ENCODE measurements at regions not wholly inside any gene's neighbourhood (a gene's known extent, or its start where the extent isn't known, plus 50 kb on each side); places are given as distances from the start of the nearest gene placed in this dataset.
"Not testable (repeated sequence)": the region's sequence is repeated elsewhere in the genome, so short reads cannot be mapped to it uniquely, and the experiment has no call there.

DNA sequence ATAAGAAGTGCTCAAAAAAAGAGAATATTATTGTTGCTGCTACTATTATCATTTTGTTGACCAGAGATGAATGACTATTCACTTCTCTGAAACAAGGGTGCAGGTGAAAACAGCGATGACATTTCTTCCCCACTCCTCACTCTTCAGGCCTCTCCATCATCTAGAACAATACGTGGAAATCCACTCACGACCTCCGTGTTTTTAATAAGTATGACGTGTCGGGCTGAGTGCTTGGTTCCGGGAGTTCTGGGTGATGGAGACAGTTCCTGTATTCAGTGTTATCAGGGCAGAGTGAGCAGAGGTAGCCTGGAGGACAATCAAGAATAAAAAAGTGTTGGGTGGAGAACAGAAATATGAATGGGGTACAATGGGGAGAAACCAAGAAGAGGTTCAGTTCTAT, 130.0 kb upstream of the ZNF217 start:
- no peak for ATAC-seq (replicated peaks in 6 of 8)
- no peak overlapping the region for H3K4me3 ChIP-seq
- in situ Hi-C loops (cut with MboI; ENCODE audit: low pct_unique_long_range_greater_than_20kb in 2 of 9, low sequenced_read_pairs in 9 of 9, unreplicated experiment in 9 of 9): no loop called here
- H3K4me1 ChIP-seq (replicated peaks in 1 of 2): no peaks in the 10 kb centered on the region
- 89 to 100% (median 95%) methylated on average over 1 to 7 of the region's 7 CpGs; no CpG with 5 or more reads in 2 of the 10 experiments for WGBS, 10 experiments
- H3K27ac ChIP-seq: no peak overlapping the region

DNA sequence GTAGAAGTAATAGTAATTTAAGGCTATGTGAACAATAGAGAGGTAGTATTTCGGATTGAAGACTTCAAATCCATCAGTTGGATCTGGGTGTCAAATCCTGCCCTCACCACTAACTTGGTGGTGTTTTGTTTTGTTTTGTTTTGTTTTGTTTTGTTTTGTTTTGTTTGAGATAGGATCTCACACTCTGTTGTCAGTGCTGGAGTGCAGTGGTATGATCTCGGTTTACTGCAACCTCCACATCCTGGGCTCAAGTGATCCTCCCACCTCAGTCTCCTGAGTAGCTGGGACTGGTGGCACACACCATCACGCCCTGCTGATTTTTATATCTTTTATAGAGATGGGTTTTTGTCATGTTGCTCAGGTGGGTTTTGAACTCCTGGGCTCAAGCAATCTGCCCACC, 129.4 kb upstream of the ZNF217 start:
- WGBS, 10 experiments: 80 to 100% (median 100%) methylated on average over 1 to 2 of the region's 3 CpGs; no CpG with 5 or more reads in 3 of the 10 experiments
- H3K4me1 ChIP-seq (replicated peaks in 1 of 2): no peaks in the 10 kb centered on the region
- H3K27ac ChIP-seq: no peak overlapping the region
- no peak for ATAC-seq (replicated peaks in 6 of 8)
- H3K4me3 ChIP-seq: no peak overlapping the region
- in situ Hi-C loops (cut with MboI; ENCODE audit: low pct_unique_long_range_greater_than_20kb in 2 of 9, low sequenced_read_pairs in 9 of 9, unreplicated experiment in 9 of 9): no loop called here

DNA sequence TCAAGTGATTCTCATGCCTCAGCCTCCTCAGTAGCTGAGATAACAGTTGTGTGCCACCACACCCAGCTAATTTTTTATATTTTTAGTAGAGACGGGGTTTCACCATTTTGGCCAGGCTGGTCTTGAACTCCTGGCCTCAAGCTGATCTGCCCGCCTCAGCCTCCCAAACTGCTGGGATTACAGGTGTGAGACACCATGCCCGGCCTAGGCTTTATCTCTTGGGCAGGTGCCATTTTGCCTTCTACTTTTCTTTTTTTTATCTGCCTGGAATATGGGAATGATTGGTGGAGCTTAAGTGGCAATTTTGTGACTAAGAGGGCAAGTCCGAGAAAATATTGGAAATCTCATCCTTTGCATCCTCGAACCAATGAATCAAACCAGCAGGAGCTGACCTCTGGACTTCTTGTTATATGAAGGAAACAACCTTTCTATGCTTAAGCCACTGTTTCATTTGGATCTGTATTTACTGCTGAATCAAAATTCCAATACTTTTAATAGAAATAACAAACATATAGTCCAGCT, 128.9 kb upstream of the ZNF217 start:
- H3K4me3 ChIP-seq: no peak overlapping the region
- 67 to 100% (median 93%) methylated on average over 1 to 5 of the region's 5 CpGs; no CpG with 5 or more reads in 1 of the 10 experiments for WGBS, 10 experiments
- ATAC-seq (replicated peaks in 6 of 8): no peak
- in situ Hi-C loops (cut with MboI; ENCODE audit: low pct_unique_long_range_greater_than_20kb in 2 of 9, low sequenced_read_pairs in 9 of 9, unreplicated experiment in 9 of 9): no loop called here
- no peak overlapping the region for H3K27ac ChIP-seq
- no peaks in the 10 kb centered on the region for H3K4me1 ChIP-seq (replicated peaks in 1 of 2)

DNA sequence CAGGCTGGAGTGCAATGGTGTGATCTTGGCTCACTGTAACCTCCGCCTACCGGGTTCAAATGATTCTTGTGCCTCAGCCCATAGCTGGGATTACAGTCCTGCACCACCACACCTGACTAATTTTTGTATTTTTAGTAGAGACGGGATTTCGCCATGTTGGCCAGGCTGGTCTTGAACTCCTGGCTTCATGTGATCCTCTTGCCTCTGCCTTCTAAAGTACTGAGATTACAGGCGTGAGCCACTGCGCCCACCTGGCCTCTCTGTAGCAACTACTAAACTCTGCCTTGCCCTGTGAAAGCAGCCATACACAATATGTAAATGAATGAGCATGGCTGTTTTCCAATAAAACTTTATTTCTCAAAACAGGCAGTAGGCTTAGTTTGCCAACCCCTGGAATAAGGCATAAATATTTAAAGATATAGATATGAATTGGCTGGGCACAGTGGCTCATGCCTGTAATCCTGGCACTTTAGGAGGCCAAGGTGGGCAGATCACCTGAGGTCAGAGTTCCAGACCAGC, 127.9 kb upstream of the ZNF217 start:
- ATAC-seq (replicated peaks in 6 of 8); in situ Hi-C loops (cut with MboI; ENCODE audit: low pct_unique_long_range_greater_than_20kb in 2 of 9, low sequenced_read_pairs in 9 of 9, unreplicated experiment in 9 of 9); H3K4me3 ChIP-seq; H3K27ac ChIP-seq; H3K4me1 ChIP-seq (replicated peaks in 1 of 2): not testable (repeated sequence)
- WGBS, 10 experiments: 88 to 100% (median 96%) methylated on average over 1 to 5 of the region's 6 CpGs; no CpG with 5 or more reads in 2 of the 10 experiments

DNA sequence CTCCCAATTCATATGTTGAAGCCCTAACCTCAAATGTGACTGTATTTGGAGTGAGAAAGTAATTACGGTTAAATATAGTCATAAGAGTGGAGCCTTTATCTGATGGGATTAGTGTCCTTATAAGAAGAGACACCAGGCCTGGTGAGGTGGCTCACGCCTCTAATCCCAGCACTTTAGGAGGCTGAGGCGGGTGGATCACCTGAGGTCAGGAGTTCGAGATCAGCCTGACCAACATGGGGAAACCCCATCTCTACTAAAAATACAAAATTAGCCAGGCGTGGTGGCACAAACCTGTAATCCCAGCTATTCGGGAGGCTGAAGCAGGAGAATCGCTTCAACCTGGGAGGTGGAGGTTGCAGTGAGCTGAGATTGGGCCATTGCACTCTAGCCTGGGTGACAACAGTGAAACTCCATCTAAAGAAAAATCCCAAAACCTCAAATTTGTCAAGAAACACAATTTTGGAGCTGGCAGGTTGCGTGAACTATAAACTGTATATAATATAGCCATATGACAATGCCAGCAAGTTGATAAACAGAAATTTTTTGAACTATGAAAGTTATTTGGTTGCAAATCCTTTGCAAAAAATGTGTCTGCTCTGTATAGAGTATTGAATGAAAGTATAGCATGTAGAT, 125.6 kb upstream of the ZNF217 start:
- in situ Hi-C loops (cut with MboI; ENCODE audit: low pct_unique_long_range_greater_than_20kb in 2 of 9, low sequenced_read_pairs in 9 of 9, unreplicated experiment in 9 of 9); ATAC-seq (replicated peaks in 6 of 8); H3K4me3 ChIP-seq; H3K27ac ChIP-seq; H3K4me1 ChIP-seq (replicated peaks in 1 of 2): not testable (repeated sequence)
- 89 to 100% (median 96%) methylated on average over 1 to 6 of the region's 8 CpGs; no CpG with 5 or more reads in 2 of the 10 experiments for WGBS, 10 experiments

DNA sequence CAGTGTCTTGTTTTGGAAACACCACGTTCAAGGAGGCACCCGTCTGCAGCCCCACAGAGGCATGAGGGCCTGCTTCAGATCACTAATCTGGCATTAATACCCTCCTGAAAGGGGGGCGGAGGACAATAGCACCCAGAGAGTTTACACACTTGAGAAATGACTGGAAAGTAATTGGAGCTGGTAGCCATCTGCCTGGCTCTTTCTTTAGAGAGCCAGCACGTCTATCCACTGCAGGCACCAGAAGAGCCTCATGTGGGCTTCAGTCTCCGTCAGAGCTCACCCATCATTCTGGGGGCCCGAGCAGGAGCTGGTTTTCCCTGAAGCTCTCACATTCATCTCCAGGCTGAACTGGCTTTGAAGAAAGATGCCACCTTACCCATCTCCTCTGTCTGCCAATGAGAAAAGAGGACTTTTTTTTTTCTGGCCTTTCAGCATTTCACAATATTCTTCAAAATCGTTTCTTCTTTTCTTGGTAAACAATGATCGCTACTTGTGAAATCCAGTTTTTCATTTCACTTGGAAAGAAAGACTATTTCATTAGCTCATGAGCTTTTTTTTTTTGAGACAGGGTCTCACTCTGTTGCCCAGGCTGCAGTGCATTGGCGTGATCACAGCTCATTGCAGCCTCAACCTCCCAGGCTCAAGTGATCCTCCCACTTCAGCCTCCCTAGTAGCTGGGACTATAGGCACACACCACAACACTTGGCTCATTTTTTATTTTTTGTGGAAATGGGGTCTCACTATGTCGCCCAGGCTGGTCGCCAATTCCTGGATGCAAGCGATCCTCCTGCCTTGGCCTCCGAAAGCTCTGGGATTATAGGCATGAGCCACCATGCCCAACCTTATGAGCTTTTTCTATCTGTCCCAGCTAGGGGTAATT, 124.7 kb upstream of the ZNF217 start:
- Histone ChIP-seq H3K4me1 (replicated peaks in 1 of 2) (no peaks in the 10 kb centered on the region), H3K27ac (no peak overlapping the region), H3K4me3 (no peak overlapping the region)
- 60 to 100% (median 84%) methylated on average over 2 to 11 of the region's 13 CpGs for WGBS, 10 experiments
- in situ Hi-C loops (cut with MboI; ENCODE audit: low pct_unique_long_range_greater_than_20kb in 2 of 9, low sequenced_read_pairs in 9 of 9, unreplicated experiment in 9 of 9): no loop called here
- no peak for ATAC-seq (replicated peaks in 6 of 8)

DNA sequence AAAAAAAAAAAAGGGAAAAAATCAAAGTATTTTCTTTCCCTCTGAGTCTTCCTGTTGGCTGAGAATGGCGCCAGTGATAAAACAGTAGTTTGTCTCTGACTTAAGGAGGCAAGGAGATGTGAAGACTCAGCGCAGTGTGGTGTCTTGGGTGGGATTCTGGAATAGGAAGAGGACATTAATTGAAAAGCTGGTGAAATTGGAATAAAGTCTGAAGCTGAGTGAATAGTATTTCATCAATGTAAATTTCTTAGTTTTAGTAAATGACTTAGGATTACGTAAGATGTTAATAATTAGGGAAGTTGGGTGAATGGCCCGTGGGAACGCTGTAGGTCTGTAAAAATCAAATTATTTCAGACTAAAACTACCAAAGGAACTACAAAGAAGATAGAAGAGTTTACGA, 122.8 kb upstream of the ZNF217 start:
- in situ Hi-C loops (cut with MboI; ENCODE audit: low pct_unique_long_range_greater_than_20kb in 2 of 9, low sequenced_read_pairs in 9 of 9, unreplicated experiment in 9 of 9): no loop called here
- ATAC-seq (replicated peaks in 6 of 8): no peak
- Histone ChIP-seq H3K4me1 (replicated peaks in 1 of 2) (no peaks in the 10 kb centered on the region), H3K27ac (no peak overlapping the region), H3K4me3 (no peak overlapping the region)
- 80 to 100% (median 91%) methylated on average over 4 to 6 of the region's 6 CpGs; no CpG with 5 or more reads in 1 of the 10 experiments for WGBS, 10 experiments

DNA sequence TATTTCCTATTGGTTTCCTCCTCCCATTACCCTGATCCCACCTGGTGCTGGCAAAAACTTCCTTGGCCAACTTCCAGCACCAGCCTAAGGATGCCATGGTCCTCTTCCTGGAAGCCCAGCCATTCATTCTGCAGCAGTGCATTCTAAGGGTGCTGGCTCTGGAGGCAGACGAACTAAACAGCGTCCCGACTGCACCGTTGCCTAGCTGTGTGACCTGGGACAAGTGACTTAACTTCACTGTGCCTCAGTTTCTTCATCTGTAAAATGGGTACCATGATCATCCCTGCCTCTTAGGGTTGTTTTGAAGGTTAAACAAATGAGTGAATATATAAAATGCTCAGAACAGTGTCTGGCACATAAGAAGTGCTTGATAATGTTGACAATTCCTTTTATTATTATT, 120.9 kb upstream of the ZNF217 start:
- Histone ChIP-seq H3K4me1 (replicated peaks in 1 of 2) (no peaks in the 10 kb centered on the region), H3K4me3 (no peak overlapping the region), H3K27ac (no peak overlapping the region)
- ATAC-seq (replicated peaks in 6 of 8): no peak
- in situ Hi-C loops (cut with MboI; ENCODE audit: low pct_unique_long_range_greater_than_20kb in 2 of 9, low sequenced_read_pairs in 9 of 9, unreplicated experiment in 9 of 9): no loop called here
- 89 to 100% (median 96%) methylated on average over 4 of the region's 4 CpGs; no CpG with 5 or more reads in 5 of the 10 experiments for WGBS, 10 experiments

DNA sequence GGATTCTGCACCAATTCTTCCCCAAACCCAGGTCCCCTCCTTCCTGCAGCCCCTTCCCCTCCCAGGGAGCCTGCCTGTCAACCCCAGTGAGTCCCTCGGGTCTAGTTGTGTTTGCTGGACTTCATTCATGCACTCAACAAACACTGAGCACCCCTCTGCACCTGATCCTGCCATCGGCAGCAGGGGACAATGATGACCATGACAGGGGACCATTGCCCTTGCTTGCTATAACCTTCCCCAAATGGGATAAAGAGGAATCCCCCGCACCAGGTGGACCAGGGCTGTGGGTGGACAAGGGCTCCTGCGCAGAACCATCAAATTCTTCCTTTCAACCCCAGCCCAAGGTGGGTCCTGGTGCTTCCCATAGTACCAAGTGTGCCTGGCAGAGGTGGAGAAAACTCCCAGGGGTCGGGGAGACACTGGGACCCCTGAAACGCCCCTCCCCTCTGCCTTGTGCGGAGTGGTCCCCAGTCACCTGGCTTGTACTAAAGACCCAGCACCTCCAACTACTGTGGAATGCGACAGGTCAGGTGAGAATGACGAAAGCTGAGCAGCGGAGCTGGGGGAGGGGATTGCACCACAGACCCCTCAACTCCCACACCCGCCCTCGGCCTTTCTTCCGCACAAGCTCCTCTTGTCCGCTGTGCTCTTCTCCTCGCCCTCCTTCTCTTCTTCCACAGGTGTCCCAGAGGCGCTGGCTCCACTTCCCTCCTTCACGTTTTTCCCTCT, 119.9 kb upstream of the ZNF217 start:
- ATAC-seq (replicated peaks in 6 of 8): no peak
- in situ Hi-C loops (cut with MboI; ENCODE audit: low pct_unique_long_range_greater_than_20kb in 2 of 9, low sequenced_read_pairs in 9 of 9, unreplicated experiment in 9 of 9): no loop called here
- H3K4me1 ChIP-seq (replicated peaks in 1 of 2): no peaks in the 10 kb centered on the region
- no peak overlapping the region for H3K4me3 ChIP-seq
- WGBS, 10 experiments: 74 to 100% (median 84%) methylated on average over 1 to 11 of the region's 17 CpGs; no CpG with 5 or more reads in 1 of the 10 experiments
- H3K27ac ChIP-seq: no peak overlapping the region

DNA sequence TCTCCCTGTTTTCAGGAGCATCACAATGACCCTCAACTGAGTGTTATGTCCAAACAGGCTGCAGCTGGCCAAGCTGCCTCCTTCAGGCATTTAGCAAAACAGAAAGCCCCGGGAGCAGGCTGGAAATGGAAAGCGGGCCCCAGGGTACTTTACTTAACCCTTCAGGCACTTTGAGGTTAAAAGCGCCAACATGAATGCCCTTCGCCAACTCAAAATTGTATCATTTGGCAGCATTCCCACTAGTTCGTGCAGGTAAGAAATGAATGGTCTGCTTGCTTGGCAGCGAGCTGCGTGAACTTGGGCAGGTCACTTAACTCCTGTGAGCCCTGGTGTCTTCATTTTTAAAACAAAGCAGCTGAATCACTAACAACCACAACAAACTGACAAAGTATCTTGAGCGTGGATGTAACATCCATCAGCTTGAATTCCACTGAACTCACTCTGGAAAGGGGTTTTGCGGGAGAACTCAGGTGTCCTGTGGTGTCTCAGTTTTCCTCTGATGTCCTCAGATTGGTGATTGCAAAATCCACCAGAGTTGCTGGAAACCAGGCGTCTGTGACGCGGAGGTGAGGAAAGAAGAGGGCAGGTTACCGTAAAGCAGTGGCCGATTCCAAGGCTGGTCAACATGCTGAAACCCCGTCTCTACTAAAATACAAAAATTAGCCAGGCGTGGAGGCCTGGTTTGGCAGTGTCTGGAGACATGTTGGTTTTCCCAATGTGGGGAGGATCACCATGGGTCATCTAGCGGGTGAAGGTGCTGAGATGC, 118.8 kb upstream of the ZNF217 start:
- H3K4me3 ChIP-seq: no peak overlapping the region
- 75 to 100% (median 89%) methylated on average over 1 to 10 of the region's 17 CpGs; no CpG with 5 or more reads in 1 of the 10 experiments for WGBS, 10 experiments
- H3K27ac ChIP-seq: no peak overlapping the region
- no peak for ATAC-seq (replicated peaks in 6 of 8)
- H3K4me1 ChIP-seq (replicated peaks in 1 of 2): no peaks in the 10 kb centered on the region
- in situ Hi-C loops (cut with MboI; ENCODE audit: low pct_unique_long_range_greater_than_20kb in 2 of 9, low sequenced_read_pairs in 9 of 9, unreplicated experiment in 9 of 9): no loop called here

DNA sequence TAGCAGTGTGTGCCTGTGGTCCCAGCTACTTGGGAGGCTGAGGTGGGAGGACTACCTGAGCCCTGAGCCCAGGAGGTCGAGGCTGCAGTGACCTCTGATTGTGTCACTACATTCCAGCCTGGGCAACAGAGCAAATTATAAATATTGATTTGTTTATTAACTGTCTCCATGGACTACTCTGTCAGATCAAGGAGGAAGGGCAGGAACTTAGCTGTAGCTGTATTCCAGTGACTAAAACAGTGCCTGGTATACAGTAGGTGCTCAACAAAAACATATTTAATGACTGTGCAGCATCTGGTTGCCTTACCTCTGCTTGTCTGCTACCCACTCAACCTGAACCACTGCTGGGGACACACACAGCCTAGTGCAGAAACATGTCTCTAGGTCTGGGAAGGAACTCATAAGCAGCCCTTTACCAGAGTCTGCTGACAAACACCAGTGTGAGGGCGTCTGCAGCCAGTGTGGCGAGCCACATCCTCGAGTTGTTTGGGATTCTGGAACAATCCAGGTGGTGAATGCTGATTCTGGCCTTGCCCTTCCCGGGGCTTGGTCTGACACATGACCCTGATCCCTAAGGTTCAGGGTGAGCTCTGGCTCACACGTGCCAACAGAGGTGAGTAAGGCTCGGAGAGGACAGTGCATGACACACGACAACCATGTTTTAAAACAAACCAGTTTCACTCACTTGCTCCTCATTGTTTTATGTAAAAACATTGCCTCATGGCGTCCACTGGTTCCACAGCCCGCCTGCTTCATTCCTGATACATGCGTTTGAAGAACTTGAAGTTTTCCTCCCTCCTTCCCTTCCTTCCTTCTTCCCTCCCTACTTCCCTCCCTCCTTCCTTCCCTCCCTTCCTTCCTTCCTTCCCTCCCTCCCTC, 117.9 kb upstream of the ZNF217 start:
- H3K27ac ChIP-seq: no peak overlapping the region
- WGBS, 10 experiments: 14 to 83% (median 78%) methylated on average over 1 to 4 of the region's 11 CpGs; no CpG with 5 or more reads in 6 of the 10 experiments
- in situ Hi-C loops (cut with MboI; ENCODE audit: low pct_unique_long_range_greater_than_20kb in 2 of 9, low sequenced_read_pairs in 9 of 9, unreplicated experiment in 9 of 9): no loop called here
- H3K4me3 ChIP-seq: no peak overlapping the region
- peaks cover under 1% of the 10 kb centered on the region in 2 donors for H3K4me1 ChIP-seq (replicated peaks in 1 of 2)
- ATAC-seq (replicated peaks in 6 of 8): no peak
